ENCODE measurements at regions not wholly inside any gene's neighbourhood (a gene's known extent, or its start where the extent isn't known, plus 50 kb on each side); places are given as distances from the start of the nearest gene placed in this dataset.

DNA sequence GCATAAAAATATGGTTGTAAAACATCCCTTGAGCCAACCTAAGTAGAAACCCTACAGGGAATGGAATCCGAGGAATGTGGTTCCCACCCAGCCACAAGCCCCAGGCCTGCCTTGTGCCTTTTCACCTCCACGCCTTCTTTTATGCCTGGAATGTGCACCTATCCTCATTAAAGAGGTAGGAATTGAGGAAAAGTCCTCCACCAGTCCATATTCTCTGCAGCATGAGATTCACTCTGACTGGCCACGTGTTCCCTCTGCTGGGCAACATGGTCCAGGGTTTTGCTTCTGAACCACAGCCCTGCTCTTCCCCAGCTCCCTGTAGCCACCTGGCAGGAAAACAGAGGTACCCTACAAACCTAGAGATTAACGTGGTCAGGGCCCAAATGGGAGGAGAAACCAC is 787.9 kb upstream of the RAB6C start:
- TF ChIP-seq, protein P1, sequence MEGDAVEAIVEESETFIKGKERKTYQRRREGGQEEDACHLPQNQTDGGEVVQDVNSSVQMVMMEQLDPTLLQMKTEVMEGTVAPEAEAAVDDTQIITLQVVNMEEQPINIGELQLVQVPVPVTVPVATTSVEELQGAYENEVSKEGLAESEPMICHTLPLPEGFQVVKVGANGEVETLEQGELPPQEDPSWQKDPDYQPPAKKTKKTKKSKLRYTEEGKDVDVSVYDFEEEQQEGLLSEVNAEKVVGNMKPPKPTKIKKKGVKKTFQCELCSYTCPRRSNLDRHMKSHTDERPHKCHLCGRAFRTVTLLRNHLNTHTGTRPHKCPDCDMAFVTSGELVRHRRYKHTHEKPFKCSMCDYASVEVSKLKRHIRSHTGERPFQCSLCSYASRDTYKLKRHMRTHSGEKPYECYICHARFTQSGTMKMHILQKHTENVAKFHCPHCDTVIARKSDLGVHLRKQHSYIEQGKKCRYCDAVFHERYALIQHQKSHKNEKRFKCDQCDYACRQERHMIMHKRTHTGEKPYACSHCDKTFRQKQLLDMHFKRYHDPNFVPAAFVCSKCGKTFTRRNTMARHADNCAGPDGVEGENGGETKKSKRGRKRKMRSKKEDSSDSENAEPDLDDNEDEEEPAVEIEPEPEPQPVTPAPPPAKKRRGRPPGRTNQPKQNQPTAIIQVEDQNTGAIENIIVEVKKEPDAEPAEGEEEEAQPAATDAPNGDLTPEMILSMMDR (conservative IDR thresholded peaks at IDR 0.05; ENCODE audit: low read depth, low read length) = no peak
- TF ChIP-seq EZH2 (IDR thresholded peaks at IDR 0.05; ENCODE audit: low read length, unreplicated experiment) = no peak
